HepG2 (cell line): ENCODE measurements at regions not wholly inside any gene's neighbourhood (a gene's known extent, or its start where the extent isn't known, plus 50 kb on each side); places are given as distances from the start of the nearest gene placed in this dataset.

Experiments used
- ATAC-seq: fragments of 200-7000 bp; cut with Tn5 transposase; 3 replicates; pipeline ENCODE4 v1.9.1; 2020; ENCODE audit warnings: mild to moderate bottlenecking, moderate library complexity
- BruUV-seq: library from RNA; stranded (reverse); fragments of 400-500 nt; replicated peaks from 2 replicates; lab custom pipeline; 2021; lab: Mats Ljungman, UMichigan
- CTCF ChIA-PET: fragments of 300-600 bp; formaldehyde crosslinking; extraction: SDS; loops from one replicate; lab custom pipeline; 2021; ENCODE audit warnings: low total read pairs, inconsistent platforms, low intra/inter-chr PET ratio; lab: Yijun Ruan, JAX
- POLR2A ChIA-PET: fragments of 350-600 bp; sonication (Branson Sonifier 250); formaldehyde crosslinking; loops from one replicate; lab custom pipeline; 2020; ENCODE audit warnings: antibody characterized with exemption, inconsistent platforms; lab: Yijun Ruan, JAX
- DNase-seq: peaks from one replicate; pipeline ENCODE4 v3.0.0-alpha.2; 2015; ENCODE audit warnings: low spot score
- FAIRE-seq: peaks from 3 replicates; lab custom pipeline; 2011; peaks lifted over from hg19 to GRCh38; lab: Jason Lieb, UNC
- H2AFZ ChIP-seq: one replicate; pipeline ENCODE4 v1.6.1; 2011; ENCODE audit warnings: low read length, inconsistent platforms
- H3K27ac ChIP-seq: fragments of 300-600 bp; 3 replicates; pipeline ENCODE4 v1.8.0; 2011; ENCODE audit warnings: mixed run types, mild to moderate bottlenecking, mixed read lengths, low read length, inconsistent platforms; ENCODE audit not compliant: insufficient read depth; ENCODE audit errors: extremely low read length
- H3K27me3 ChIP-seq, 2 experiments: fragments of 200-600 bp in 1 of 2; 2 replicates in 1 of 2; 3 replicates in 1 of 2; pipeline versions ENCODE4 v1.6.0 to v1.8.0; 2011; ENCODE audit warnings: low read length in 2 of 2, mild to moderate bottlenecking in 2 of 2, moderate library complexity in 2 of 2, inconsistent platforms in 1 of 2; ENCODE audit not compliant: insufficient read depth in 2 of 2, control insufficient read depth in 1 of 2
- H3K36me3 ChIP-seq, 2 experiments: fragments of 200-600 bp in 1 of 2; replicated peaks in 1 of 2; 2 replicates in 1 of 2; 3 replicates in 1 of 2; pipeline versions ENCODE4 v1.5.1 to v1.8.0; 2011; ENCODE audit warnings: low read length in 2 of 2, inconsistent platforms in 1 of 2; ENCODE audit not compliant: insufficient read depth in 2 of 2, control insufficient read depth in 1 of 2
- H3K4me1 ChIP-seq: 2 replicates; pipeline ENCODE4 v1.5.1; 2012; ENCODE audit warnings: low read length, inconsistent platforms; ENCODE audit not compliant: insufficient read depth
- H3K4me2 ChIP-seq: 2 replicates; pipeline ENCODE4 v1.6.0; 2011; ENCODE audit warnings: low read depth, low read length, inconsistent platforms
- H3K4me3 ChIP-seq, 3 experiments: fragments of 200-600 bp in 1 of 3; sonication (generic), shearing (Covaris generic) in 1 of 3; replicated peaks in 1 of 3; 2 replicates each; pipeline ENCODE4 v1.5.1; 2011 to 2016; ENCODE audit warnings: low read length in 3 of 3, inconsistent platforms in 2 of 3, low read depth in 2 of 3, mild to moderate bottlenecking in 2 of 3, control low read depth in 1 of 3, mixed read lengths in 1 of 3; ENCODE audit not compliant: insufficient read depth in 1 of 3
- H3K79me2 ChIP-seq: one replicate; pipeline ENCODE4 v1.6.1; 2011; ENCODE audit warnings: low read length, inconsistent platforms; ENCODE audit not compliant: insufficient read depth
- H3K9ac ChIP-seq: 2 replicates; pipeline ENCODE4 v1.6.0; 2011; ENCODE audit warnings: mild to moderate bottlenecking, low read depth, low read length, inconsistent platforms; ENCODE audit not compliant: insufficient read depth
- H3K9me3 ChIP-seq: 2 replicates; pipeline ENCODE4 v1.5.1; 2012; ENCODE audit warnings: mild to moderate bottlenecking, low read length
- H4K20me1 ChIP-seq: 2 replicates; pipeline ENCODE4 v1.6.0; 2011; ENCODE audit warnings: inconsistent platforms, mild to moderate bottlenecking, low read length, moderate library complexity; ENCODE audit not compliant: insufficient read depth
- CENPX ChIP-seq: sonication (generic); formaldehyde crosslinking; IDR thresholded peaks from 2 replicates; pipeline ENCODE4 v1.9.0; 2021; ENCODE audit warnings: mild to moderate bottlenecking, missing genetic modification reagents, moderate library complexity
- DMTF1 ChIP-seq: sonication (generic); formaldehyde crosslinking; IDR thresholded peaks from 2 replicates; pipeline ENCODE4 v1.4.0; 2020; ENCODE audit warnings: mild to moderate bottlenecking, missing genetic modification reagents
- GTF2F1 ChIP-seq: fragments of 150-350 bp; IDR thresholded peaks from 2 replicates; pipeline ENCODE4 v1.6.1; 2014; ENCODE audit warnings: low read length
- IKZF4 ChIP-seq: sonication (generic); formaldehyde crosslinking; IDR thresholded peaks from 2 replicates; pipeline ENCODE4 v1.5.1; 2020; ENCODE audit warnings: borderline replicate concordance, mild to moderate bottlenecking, low read depth, missing genetic modification reagents; ENCODE audit errors: not compliant biosample characterization
- JUND ChIP-seq: sonication (generic); formaldehyde crosslinking; IDR thresholded peaks from 2 replicates; pipeline ENCODE4 v1.8.0; 2022; ENCODE audit warnings: mild to moderate bottlenecking, missing genetic modification reagents
- NFAT5 ChIP-seq: sonication (generic); formaldehyde crosslinking; IDR thresholded peaks from 2 replicates; pipeline ENCODE4 v1.4.0; 2020; ENCODE audit warnings: missing genetic modification reagents
- RARG ChIP-seq: sonication (generic); formaldehyde crosslinking; IDR thresholded peaks from 2 replicates; pipeline ENCODE4 v1.4.0; 2020; ENCODE audit warnings: low read depth, mild to moderate bottlenecking, missing genetic modification reagents
- SIX4 ChIP-seq: sonication (generic); formaldehyde crosslinking; IDR thresholded peaks from 2 replicates; pipeline ENCODE4 v1.4.0; 2020; ENCODE audit warnings: missing genetic modification reagents
- SRSF9 ChIP-seq: fragments of 200-400 bp; formaldehyde crosslinking; IDR thresholded peaks from 2 replicates; pipeline ENCODE4 v1.6.1; 2018; ENCODE audit warnings: borderline replicate concordance, mild to moderate bottlenecking, low read depth, low read length; ENCODE audit not compliant: insufficient read depth, poor library complexity, severe bottlenecking
- TAF1 ChIP-seq: sonication (generic); formaldehyde crosslinking; IDR thresholded peaks from 2 replicates; pipeline ENCODE4 v1.4.0; 2020; ENCODE audit warnings: missing genetic modification reagents
- ZBTB37 ChIP-seq: sonication (generic); formaldehyde crosslinking; IDR thresholded peaks from 2 replicates; pipeline ENCODE4 v1.4.0; 2020; ENCODE audit warnings: mild to moderate bottlenecking, missing genetic modification reagents
- ZMAT3 ChIP-seq: sonication (generic); formaldehyde crosslinking; conservative IDR thresholded peaks from 2 replicates; pipeline ENCODE4 v1.7.0; 2021; ENCODE audit warnings: missing genetic modification reagents
- ZNF460 ChIP-seq: sonication (generic); formaldehyde crosslinking; IDR thresholded peaks from 2 replicates; pipeline ENCODE4 v1.5.1; 2020; ENCODE audit warnings: missing genetic modification reagents, mild to moderate bottlenecking, borderline replicate concordance
- ZNF790 ChIP-seq: sonication (generic); formaldehyde crosslinking; IDR thresholded peaks from 2 replicates; pipeline ENCODE4 v1.8.0; 2022; ENCODE audit warnings: missing genetic modification reagents, mild to moderate bottlenecking, borderline replicate concordance
- WGBS: methylation state at CpG from one replicate; pipeline ENCODE4 v1.1.6; 2017; ENCODE audit warnings: low lambda C conversion rate; 5-methylcytosine and 5-hydroxymethylcytosine counted together
- in situ Hi-C: cut with HindIII; loops from 2 replicates; pipeline ENCODE4 v1.10.0; 2017; ENCODE audit warnings: low pct_unique_long_range_greater_than_20kb; ENCODE audit not compliant: extremely low pct_ligation_motif_present
- intact Hi-C: fragments of 100-400 bp; cut with micrococcal nuclease; formaldehyde crosslinking; loops from one replicate; pipeline ENCODE4 v1.10.0; 2022; ENCODE audit not compliant: unreplicated experiment

GRCh38 chr3:14300721-14301399 is 101.5 kb upstream of the SLC6A6 start:
- ChIA-PET CTCF (no interaction called here), POLR2A (no interaction called here)
- H3K4me1 ChIP-seq = peaks cover 22% of the 10 kb centered on the region
- ATAC-seq (no peak), FAIRE-seq (no peak), DNase-seq (no peak)
- no peak overlapping the region for H3K4me2 ChIP-seq
- H3K27me3 ChIP-seq = peaks cover 4 to 35% of the 10 kb centered on the region in 2 experiments; a peak in 4 of 5 replicates
- in situ Hi-C loops (no loop called here), intact Hi-C loops (loop anchor here (5.0 kb wide), 1 partner anchor 356 kb away; no protein-coding TSS in a partner anchor)
- no TSS peak for BruUV-seq
- no peaks in the 10 kb centered on the region for H3K9me3 ChIP-seq
- H3K36me3 ChIP-seq = no peaks in the 10 kb centered on the region
- H3K79me2 ChIP-seq = no peaks in the 10 kb centered on the region
- H2AFZ ChIP-seq = no peak overlapping the region
- no peak overlapping the region for H3K27ac ChIP-seq
- no peak overlapping the region for H3K9ac ChIP-seq
- H3K4me3 ChIP-seq = no peak overlapping the region
- no peaks in the 10 kb centered on the region for H4K20me1 ChIP-seq
- 79% methylated on average over 11 of the region's 11 CpGs for WGBS
- TF ChIP-seq JUND (CRISPR knock-in tag) (no peak), RARG (CRISPR knock-in tag) (no peak), SIX4 (no peak), DMTF1 (CRISPR knock-in tag) (no peak), NFAT5 (no peak), IKZF4 (CRISPR knock-in tag) (no peak), TAF1 (no peak), CENPX (CRISPR knock-in tag) (no peak), ZNF790 (CRISPR knock-in tag) (no peak), ZMAT3 (no peak), ZBTB37 (CRISPR knock-in tag) (no peak), ZNF460 (no peak), GTF2F1 (no peak), SRSF9 (no peak)
